Gastrocnemius medialis (tissue), 4 donors: ENCODE measurements at regions not wholly inside any gene's neighbourhood (a gene's known extent, or its start where the extent isn't known, plus 50 kb on each side); places are given as distances from the start of the nearest gene placed in this dataset.

ENCODE experiments used
- ATAC-seq, 2 donors: fragments of 150-250 bp; one replicate each; pipeline ENCODE4 v1.9.1; 2016
- DNase-seq, 2 donors: peaks; one replicate each; pipeline ENCODE4 v3.0.0-alpha.2; 2019
- H3K27ac ChIP-seq, 4 donors: fragments of 200-600 bp; sonication (generic); 1 replicate in 1 of 4; 2 replicates in 3 of 4; pipeline ENCODE4 v1.5.1; 2016 to 2018; ENCODE audit warnings: mild to moderate bottlenecking in 2 of 4, moderate library complexity in 1 of 4
- H3K27me3 ChIP-seq, 3 donors: fragments of 200-600 bp; sonication (generic) in 2 of 3; 1 replicate in 1 of 3; 2 replicates in 2 of 3; pipeline versions ENCODE4 v1.5.1 to v1.6.0; 2016 to 2019; ENCODE audit warnings: mild to moderate bottlenecking in 1 of 3, moderate library complexity in 1 of 3
- H3K36me3 ChIP-seq, 2 donors: fragments of 200-600 bp; sonication (generic) in 1 of 2; one replicate each; pipeline ENCODE4 v1.5.1; 2017 to 2018
- H3K4me1 ChIP-seq, 2 donors: fragments of 200-600 bp; sonication (generic) in 1 of 2; one replicate each; pipeline ENCODE4 v1.5.1; 2016 to 2017; ENCODE audit warnings: mild to moderate bottlenecking in 2 of 2
- H3K4me3 ChIP-seq, 4 donors: fragments of 200-600 bp; sonication (generic) in 3 of 4; 1 replicate in 1 of 4; 2 replicates in 3 of 4; pipeline ENCODE4 v1.5.1; 2016 to 2019; ENCODE audit warnings: mild to moderate bottlenecking in 2 of 4
- H3K9me3 ChIP-seq, 3 donors: fragments of 200-600 bp; sonication (generic) in 2 of 3; 1 replicate in 1 of 3; 2 replicates in 2 of 3; pipeline ENCODE4 v1.5.1; 2016 to 2019
- CTCF ChIP-seq, 5 experiments: fragments of 450-650 bp in 3 of 5; fragments of 200-600 bp in 2 of 5; sonication (generic) in 2 of 5; IDR thresholded peaks in 4 of 5; conservative IDR thresholded peaks in 1 of 5; 1 replicate in 4 of 5; 2 replicates in 1 of 5; pipeline ENCODE4 v1.5.1; 2016 to 2019; ENCODE audit warnings: antibody characterized with exemption in 5 of 5, mild to moderate bottlenecking in 3 of 5, moderate library complexity in 3 of 5
- POLR2A ChIP-seq, 2 donors: fragments of 450-650 bp; IDR thresholded peaks; one replicate each; pipeline ENCODE4 v1.6.1; 2017; ENCODE audit warnings: antibody characterized with exemption in 2 of 2, mild to moderate bottlenecking in 2 of 2, moderate library complexity in 2 of 2
- in situ Hi-C, 4 donors: fragments of 200-750 bp; cut with MboI; loops; one replicate each; pipeline versions ENCODE4 v1.15.0 to v1.8.0; 2017; ENCODE audit warnings: low sequenced_read_pairs in 4 of 4
- intact Hi-C: fragments of 100-400 bp; cut with DNase I; formaldehyde crosslinking; loops from one replicate; pipeline ENCODE4 v1.15.1; 2023; ENCODE audit warnings: low total_unique reads

- no peaks in the 10 kb centered on the region for H3K9me3 ChIP-seq
- no peak for ATAC-seq
- in situ Hi-C loops, result no loop called here
Measured at GRCh38 chr20:11624704-11625103, 293.0 kb upstream of the BTBD3 start.

GRCh38 chr20:11626551-11626950 is 291.1 kb upstream of the BTBD3 start:
- Histone ChIP-seq H3K4me1 (no peaks in the 10 kb centered on the region), H3K36me3 (no peaks in the 10 kb centered on the region), H3K4me3 (no peak overlapping the region), H3K27ac (no peak overlapping the region), H3K9me3 (no peaks in the 10 kb centered on the region), H3K27me3 (no peaks in the 10 kb centered on the region)
- in situ Hi-C loops, result no loop called here
- no peak for TF ChIP-seq POLR2A (IDR thresholded peaks at IDR 0.05)
- no peak for TF ChIP-seq CTCF (IDR thresholded peaks at IDR 0.05 in 4 of 5, conservative IDR thresholded peaks at IDR 0.05 in 1 of 5)
- ATAC-seq (no peak), DNase-seq (no peak)
- intact Hi-C loops, result no loop called here

More at GRCh38 chr20:11624704-11625103, 293.0 kb upstream of the BTBD3 start:
- no peak overlapping the region for H3K4me3 ChIP-seq
- no peaks in the 10 kb centered on the region for H3K4me1 ChIP-seq
- no peak overlapping the region for H3K27ac ChIP-seq
- no peaks in the 10 kb centered on the region for H3K27me3 ChIP-seq
- TF ChIP-seq POLR2A (IDR thresholded peaks at IDR 0.05), result no peak
- TF ChIP-seq CTCF (IDR thresholded peaks at IDR 0.05 in 4 of 5, conservative IDR thresholded peaks at IDR 0.05 in 1 of 5), result no peak
- H3K36me3 ChIP-seq, result no peaks in the 10 kb centered on the region
- intact Hi-C loops, result no loop called here
- DNase-seq, result no peak

GRCh38 chr20:11642866-11643265 is 274.8 kb upstream of the BTBD3 start:
- TF ChIP-seq POLR2A (IDR thresholded peaks at IDR 0.05), result no peak
- Histone ChIP-seq H3K9me3 (no peaks in the 10 kb centered on the region), H3K27me3 (no peaks in the 10 kb centered on the region), H3K4me3 (no peak overlapping the region), H3K27ac (no peak overlapping the region), H3K4me1 (no peaks in the 10 kb centered on the region), H3K36me3 (no peaks in the 10 kb centered on the region)
- intact Hi-C loops (no loop called here), in situ Hi-C loops (no loop called here)
- DNase-seq (no peak), ATAC-seq (no peak)

- in situ Hi-C loops, result no loop called here
- ATAC-seq (no peak), DNase-seq (no peak)
- Histone ChIP-seq H3K4me1 (no peaks in the 10 kb centered on the region), H3K27ac (no peak overlapping the region), H3K9me3 (no peaks in the 10 kb centered on the region), H3K4me3 (no peak overlapping the region), H3K27me3 (no peaks in the 10 kb centered on the region), H3K36me3 (no peaks in the 10 kb centered on the region)
- TF ChIP-seq POLR2A (IDR thresholded peaks at IDR 0.05) (no peak), CTCF (IDR thresholded peaks at IDR 0.05 in 4 of 5, conservative IDR thresholded peaks at IDR 0.05 in 1 of 5) (no peak)
- intact Hi-C loops, result no loop called here
Measured at GRCh38 chr20:11646359-11646758, 271.3 kb upstream of the BTBD3 start.

- Histone ChIP-seq H3K27ac (no peak overlapping the region), H3K4me1 (no peaks in the 10 kb centered on the region), H3K9me3 (no peaks in the 10 kb centered on the region), H3K27me3 (no peaks in the 10 kb centered on the region), H3K36me3 (no peaks in the 10 kb centered on the region), H3K4me3 (no peak overlapping the region)
- in situ Hi-C loops (no loop called here), intact Hi-C loops (no loop called here)
- no peak for TF ChIP-seq POLR2A (IDR thresholded peaks at IDR 0.05)
- no peak for TF ChIP-seq CTCF (IDR thresholded peaks at IDR 0.05 in 4 of 5, conservative IDR thresholded peaks at IDR 0.05 in 1 of 5)
- no peak for DNase-seq
- ATAC-seq, result no peak
Measured at GRCh38 chr20:11650566-11650965, 267.1 kb upstream of the BTBD3 start.
